ENCODE measurements at regions not wholly inside any gene's neighbourhood (a gene's known extent, or its start where the extent isn't known, plus 50 kb on each side); places are given as distances from the start of the nearest gene placed in this dataset.

GRCh38 chr4:31034550-31034949 lies 314.4 kb downstream of the PCDH7 start:
- Histone ChIP-seq H3K4me2 (ENCODE audit: low read length) (no peak overlapping the region), H4K20me1 (ENCODE audit: low read length) (no peaks in the 10 kb centered on the region), H3K79me2 (ENCODE audit: low read length) (no peaks in the 10 kb centered on the region), H3K27ac (ENCODE audit: low read length) (no peak overlapping the region), H3K4me1 (ENCODE audit: insufficient read depth, low read length) (no peaks in the 10 kb centered on the region), H3K4me3 (ENCODE audit: low read length) (no peak overlapping the region), H3K27me3 (ENCODE audit: low read length) (no peaks in the 10 kb centered on the region), H3K36me3 (ENCODE audit: low read depth, low read length) (no peaks in the 10 kb centered on the region), H3K9ac (ENCODE audit: low read length) (no peak overlapping the region), H3K9me3 (ENCODE audit: low read length) (no peaks in the 10 kb centered on the region), H2AFZ (ENCODE audit: low read length) (no peak overlapping the region), H3K9me2 (replicated peaks; ENCODE audit: low read length) (no peaks in the 10 kb centered on the region), H3F3A (ENCODE audit: low read length, unreplicated experiment) (no peaks in the 10 kb centered on the region)
- ChIA-PET POLR2A (ENCODE audit: unreplicated experiment) (no interaction called here), CTCF (no interaction called here)
- TF ChIP-seq EZH2phosphoT487 (IDR thresholded peaks at IDR 0.05; ENCODE audit: borderline replicate concordance, low read length) (no peak), CTCF (conservative IDR thresholded peaks at IDR 0.05; ENCODE audit: low read depth, low read length) (no peak), EZH2 (IDR thresholded peaks at IDR 0.05; ENCODE audit: low read length, unreplicated experiment) (no peak)
- intact Hi-C loops (cut with micrococcal nuclease): no loop called here
- no peak for ATAC-seq
- no TSS peak for BruUV-seq (replicated peaks)
- no peak for DNase-seq

GRCh38 chr4:31035761-31036160 lies 315.6 kb downstream of the PCDH7 start:
- H3K27ac ChIP-seq (ENCODE audit: low read length): no peak overlapping the region
- POLR2A ChIA-PET (ENCODE audit: unreplicated experiment): no interaction called here
- no peak overlapping the region for H3K9ac ChIP-seq (ENCODE audit: low read length)

GRCh38 chr4:31037703-31038102 lies 317.5 kb downstream of the PCDH7 start:
- ATAC-seq (no peak), DNase-seq (no peak)
- ChIA-PET POLR2A (ENCODE audit: unreplicated experiment) (no interaction called here), CTCF (no interaction called here)
- Histone ChIP-seq H3K9ac (ENCODE audit: low read length) (no peak overlapping the region), H3K4me1 (ENCODE audit: insufficient read depth, low read length) (no peaks in the 10 kb centered on the region), H3F3A (ENCODE audit: low read length, unreplicated experiment) (no peaks in the 10 kb centered on the region), H3K4me3 (ENCODE audit: low read length) (no peak overlapping the region), H3K9me2 (replicated peaks; ENCODE audit: low read length) (no peaks in the 10 kb centered on the region), H3K27me3 (ENCODE audit: low read length) (no peaks in the 10 kb centered on the region), H2AFZ (ENCODE audit: low read length) (no peak overlapping the region), H3K36me3 (ENCODE audit: low read depth, low read length) (no peaks in the 10 kb centered on the region), H4K20me1 (ENCODE audit: low read length) (no peaks in the 10 kb centered on the region), H3K27ac (ENCODE audit: low read length) (no peak overlapping the region), H3K9me3 (ENCODE audit: low read length) (no peaks in the 10 kb centered on the region), H3K4me2 (ENCODE audit: low read length) (no peak overlapping the region), H3K79me2 (ENCODE audit: low read length) (no peaks in the 10 kb centered on the region)
- intact Hi-C loops (cut with micrococcal nuclease): no loop called here
- no peak for TF ChIP-seq EZH2 (IDR thresholded peaks at IDR 0.05; ENCODE audit: low read length, unreplicated experiment)
- no peak for TF ChIP-seq EZH2phosphoT487 (IDR thresholded peaks at IDR 0.05; ENCODE audit: borderline replicate concordance, low read length)
- no peak for TF ChIP-seq CTCF (conservative IDR thresholded peaks at IDR 0.05; ENCODE audit: low read depth, low read length)
- no TSS peak for BruUV-seq (replicated peaks)

More at GRCh38 chr4:31035761-31036160, 315.6 kb downstream of the PCDH7 start:
- ATAC-seq (no peak), DNase-seq (no peak)
- no peaks in the 10 kb centered on the region for H3F3A ChIP-seq (ENCODE audit: low read length, unreplicated experiment)
- H3K27me3 ChIP-seq (ENCODE audit: low read length): no peaks in the 10 kb centered on the region
- H4K20me1 ChIP-seq (ENCODE audit: low read length): no peaks in the 10 kb centered on the region
- BruUV-seq (replicated peaks): no TSS peak
- H3K9me2 ChIP-seq (replicated peaks; ENCODE audit: low read length): no peaks in the 10 kb centered on the region
- H2AFZ ChIP-seq (ENCODE audit: low read length): no peak overlapping the region
- CTCF ChIA-PET: no interaction called here
- TF ChIP-seq EZH2phosphoT487 (IDR thresholded peaks at IDR 0.05; ENCODE audit: borderline replicate concordance, low read length): no peak
- TF ChIP-seq CTCF (conservative IDR thresholded peaks at IDR 0.05; ENCODE audit: low read depth, low read length): no peak
- TF ChIP-seq EZH2 (IDR thresholded peaks at IDR 0.05; ENCODE audit: low read length, unreplicated experiment): no peak
- H3K79me2 ChIP-seq (ENCODE audit: low read length): no peaks in the 10 kb centered on the region
- no peaks in the 10 kb centered on the region for H3K9me3 ChIP-seq (ENCODE audit: low read length)
- no peaks in the 10 kb centered on the region for H3K4me1 ChIP-seq (ENCODE audit: insufficient read depth, low read length)
- no peaks in the 10 kb centered on the region for H3K36me3 ChIP-seq (ENCODE audit: low read depth, low read length)
- no peak overlapping the region for H3K4me2 ChIP-seq (ENCODE audit: low read length)
- intact Hi-C loops (cut with micrococcal nuclease): no loop called here
- no peak overlapping the region for H3K4me3 ChIP-seq (ENCODE audit: low read length)
